ENCODE measurements at regions not wholly inside any gene's neighbourhood (a gene's known extent, or its start where the extent isn't known, plus 50 kb on each side); places are given as distances from the start of the nearest gene placed in this dataset.

DNA sequence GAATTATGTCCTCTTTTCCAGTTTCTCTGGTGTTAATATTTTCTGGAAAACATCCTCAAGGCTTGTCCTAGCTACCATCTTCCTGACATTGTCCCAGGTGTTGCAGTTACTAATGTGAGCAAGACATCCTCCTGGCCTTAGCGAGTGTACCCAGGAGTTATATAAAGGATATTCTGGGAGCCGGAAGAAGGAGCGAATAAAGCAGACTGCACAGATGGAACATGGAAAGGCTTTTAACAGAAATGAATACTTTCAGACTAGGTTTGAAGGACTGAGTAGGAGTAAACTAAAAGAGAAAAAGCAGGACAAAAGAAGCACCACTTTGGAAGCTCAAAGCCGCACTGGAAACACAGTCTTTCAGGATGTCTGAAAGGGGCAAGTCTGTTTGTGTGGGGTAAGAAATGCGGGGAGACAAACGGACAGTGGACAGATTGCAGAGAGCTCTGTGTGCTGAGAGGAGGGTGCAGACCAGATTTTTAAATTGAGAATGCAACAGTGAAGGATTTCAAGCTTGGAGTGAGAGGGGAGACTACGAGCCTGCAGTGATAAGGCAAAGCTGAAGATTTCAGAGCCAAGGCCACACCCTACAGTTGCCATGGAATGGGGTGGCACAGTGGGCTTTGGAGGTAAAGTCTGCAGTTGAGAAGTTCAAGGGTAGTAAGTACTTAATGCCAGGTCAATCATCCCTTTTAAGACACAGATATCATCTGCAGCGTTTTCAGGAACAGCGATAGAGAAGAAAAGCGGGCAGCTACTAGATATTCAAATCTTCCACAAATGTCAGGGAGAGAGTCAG, 94.1 kb upstream of the TAF11L2 start:
- no peak overlapping the region for H3K27ac ChIP-seq
- TF ChIP-seq, protein P1, sequence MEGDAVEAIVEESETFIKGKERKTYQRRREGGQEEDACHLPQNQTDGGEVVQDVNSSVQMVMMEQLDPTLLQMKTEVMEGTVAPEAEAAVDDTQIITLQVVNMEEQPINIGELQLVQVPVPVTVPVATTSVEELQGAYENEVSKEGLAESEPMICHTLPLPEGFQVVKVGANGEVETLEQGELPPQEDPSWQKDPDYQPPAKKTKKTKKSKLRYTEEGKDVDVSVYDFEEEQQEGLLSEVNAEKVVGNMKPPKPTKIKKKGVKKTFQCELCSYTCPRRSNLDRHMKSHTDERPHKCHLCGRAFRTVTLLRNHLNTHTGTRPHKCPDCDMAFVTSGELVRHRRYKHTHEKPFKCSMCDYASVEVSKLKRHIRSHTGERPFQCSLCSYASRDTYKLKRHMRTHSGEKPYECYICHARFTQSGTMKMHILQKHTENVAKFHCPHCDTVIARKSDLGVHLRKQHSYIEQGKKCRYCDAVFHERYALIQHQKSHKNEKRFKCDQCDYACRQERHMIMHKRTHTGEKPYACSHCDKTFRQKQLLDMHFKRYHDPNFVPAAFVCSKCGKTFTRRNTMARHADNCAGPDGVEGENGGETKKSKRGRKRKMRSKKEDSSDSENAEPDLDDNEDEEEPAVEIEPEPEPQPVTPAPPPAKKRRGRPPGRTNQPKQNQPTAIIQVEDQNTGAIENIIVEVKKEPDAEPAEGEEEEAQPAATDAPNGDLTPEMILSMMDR (IDR thresholded peaks at IDR 0.05): no peak
- TF ChIP-seq EP300 (IDR thresholded peaks at IDR 0.05) (no peak), POLR2A (IDR thresholded peaks at IDR 0.05) (no peak)
- no peaks in the 10 kb centered on the region for H3K27me3 ChIP-seq
- WGBS, 3 donors: 68 to 80% (median 72%) methylated on average over 10 of the region's 10 CpGs
- H3K36me3 ChIP-seq: no peaks in the 10 kb centered on the region
- intact Hi-C loops (cut with DNase I): no loop called here
- H3K4me3 ChIP-seq: no peak overlapping the region
- H3K9me3 ChIP-seq: no peaks in the 10 kb centered on the region
- no peak for DNase-seq
- H3K4me1 ChIP-seq (ENCODE audit: insufficient read depth): peaks cover 11% of the 10 kb centered on the region

DNA sequence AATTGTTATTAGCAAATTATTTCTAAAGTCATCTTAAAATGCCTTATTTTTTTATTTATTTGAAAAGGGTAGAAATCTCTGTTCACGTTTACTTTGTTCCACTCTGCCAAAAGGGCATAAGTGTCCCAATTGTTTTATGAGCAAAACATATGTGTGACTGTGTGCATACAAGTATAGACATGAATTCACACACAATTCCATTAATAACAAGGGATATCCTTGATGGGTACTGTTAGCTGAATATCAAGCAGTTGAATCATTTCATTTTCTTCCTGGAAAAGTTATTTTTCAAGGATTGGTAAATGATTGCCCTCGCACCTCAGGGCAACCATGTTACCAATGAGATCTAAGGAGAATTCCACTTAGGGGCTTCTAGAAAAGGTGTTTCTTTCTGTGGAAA, 92.1 kb upstream of the TAF11L2 start:
- DNase-seq: no peak
- Histone ChIP-seq H3K9me3 (no peaks in the 10 kb centered on the region), H3K4me1 (ENCODE audit: insufficient read depth) (peaks cover 7% of the 10 kb centered on the region), H3K27me3 (no peaks in the 10 kb centered on the region), H3K27ac (no peak overlapping the region), H3K36me3 (no peaks in the 10 kb centered on the region), H3K4me3 (no peak overlapping the region)
- 82 to 88% (median 82%) methylated on average over 2 of the region's 2 CpGs for WGBS, 3 donors
- TF ChIP-seq, protein P1 (IDR thresholded peaks at IDR 0.05): no peak
- TF ChIP-seq POLR2A (IDR thresholded peaks at IDR 0.05) (no peak), EP300 (IDR thresholded peaks at IDR 0.05) (no peak)
- intact Hi-C loops (cut with DNase I): no loop called here

DNA sequence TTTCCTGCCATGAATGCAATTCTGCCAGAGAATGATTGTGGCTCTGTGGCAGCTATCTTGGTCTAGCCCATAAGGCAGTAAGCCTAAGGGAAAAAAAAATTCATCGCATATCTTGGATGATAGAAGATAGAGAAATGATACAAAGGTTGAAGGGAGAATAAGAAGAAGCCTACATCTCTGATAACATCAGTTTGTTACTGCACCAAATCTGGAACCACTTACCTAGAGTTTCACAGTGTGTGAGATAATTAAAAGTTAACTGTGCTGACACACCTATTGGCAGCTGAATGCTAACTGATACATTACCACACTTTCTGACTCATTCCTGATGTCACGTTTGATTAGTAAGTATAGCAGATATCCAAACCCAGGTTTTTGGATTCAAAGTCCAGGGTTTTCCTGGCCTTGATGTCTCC, 91.6 kb upstream of the TAF11L2 start:
- no peaks in the 10 kb centered on the region for H3K9me3 ChIP-seq
- TF ChIP-seq POLR2A (IDR thresholded peaks at IDR 0.05): no peak
- TF ChIP-seq EP300 (IDR thresholded peaks at IDR 0.05): no peak
- TF ChIP-seq, protein P1 (IDR thresholded peaks at IDR 0.05): no peak
- no peak overlapping the region for H3K4me3 ChIP-seq
- no peak for DNase-seq
- no peak overlapping the region for H3K27ac ChIP-seq
- no peaks in the 10 kb centered on the region for H3K36me3 ChIP-seq
- intact Hi-C loops (cut with DNase I): no loop called here
- 80 to 89% (median 81%) methylated on average over 2 of the region's 2 CpGs for WGBS, 3 donors
- no peaks in the 10 kb centered on the region for H3K27me3 ChIP-seq
- H3K4me1 ChIP-seq (ENCODE audit: insufficient read depth): peaks cover 5% of the 10 kb centered on the region

DNA sequence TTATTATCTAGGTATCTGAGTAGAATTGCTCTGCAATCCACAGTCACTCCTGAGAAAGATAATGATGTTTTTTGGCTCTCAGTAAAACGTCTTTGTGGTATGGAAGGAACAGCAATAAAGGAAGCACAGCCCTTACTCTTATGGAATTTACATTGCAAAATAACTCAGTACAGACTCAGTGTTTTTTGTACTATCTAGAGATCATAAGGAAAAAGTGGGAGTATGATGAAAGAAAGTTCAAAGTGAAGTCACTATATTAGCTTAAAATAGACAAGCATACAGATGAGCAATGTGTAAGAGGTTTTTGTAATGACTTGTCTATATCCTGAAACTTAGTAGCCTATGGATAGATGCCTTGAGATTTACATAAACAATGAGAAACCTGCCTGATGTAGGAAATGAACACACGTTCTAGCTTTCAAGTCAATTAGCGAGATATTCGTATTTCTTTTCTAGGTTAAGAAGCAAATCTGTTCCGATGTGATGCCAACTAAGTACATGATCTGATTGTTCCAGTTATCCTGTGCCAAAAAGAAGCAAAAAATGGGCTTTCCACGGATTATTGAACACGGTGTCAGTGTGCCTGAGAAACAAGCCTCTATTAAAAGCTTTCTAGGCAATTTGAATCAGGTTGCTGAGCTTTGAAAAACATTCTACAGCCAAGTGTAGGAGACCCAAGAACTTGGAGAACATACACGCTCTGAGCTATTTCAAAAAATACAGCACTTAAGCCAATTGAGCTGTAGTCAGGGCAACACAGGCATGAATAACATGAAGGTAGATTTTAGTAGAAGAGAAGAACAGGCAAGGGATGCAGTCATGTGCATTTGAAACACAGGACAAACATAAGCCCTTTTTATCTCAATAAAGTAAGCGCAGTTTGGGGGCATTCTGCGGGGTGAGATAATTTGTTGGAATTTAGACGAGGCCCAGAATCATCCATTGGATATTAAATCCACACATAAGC, 86.3 kb upstream of the TAF11L2 start:
- intact Hi-C loops (cut with DNase I): no loop called here
- Histone ChIP-seq H3K27me3 (no peaks in the 10 kb centered on the region), H3K9me3 (no peaks in the 10 kb centered on the region), H3K27ac (no peak overlapping the region), H3K4me3 (no peak overlapping the region), H3K36me3 (no peaks in the 10 kb centered on the region), H3K4me1 (ENCODE audit: insufficient read depth) (no peaks in the 10 kb centered on the region)
- no peak for DNase-seq
- 75 to 77% (median 77%) methylated on average over 11 of the region's 11 CpGs for WGBS, 3 donors
- TF ChIP-seq, protein P1 (IDR thresholded peaks at IDR 0.05): no peak
- no peak for TF ChIP-seq POLR2A (IDR thresholded peaks at IDR 0.05)
- no peak for TF ChIP-seq EP300 (IDR thresholded peaks at IDR 0.05)

All from ovary (tissue), 7 donors.